K562 (cell line): ENCODE measurements at regions not wholly inside any gene's neighbourhood (a gene's known extent, or its start where the extent isn't known, plus 50 kb on each side); places are given as distances from the start of the nearest gene placed in this dataset.

ENCODE experiments used
- ATAC-seq: fragments of 200-7000 bp; cut with Tn5 transposase; 3 replicates; pipeline ENCODE4 v1.9.1; 2020; ENCODE audit warnings: moderate library complexity
- BruUV-seq: library from RNA; stranded (reverse); fragments of 400-500 nt; replicated peaks from 2 replicates; lab custom pipeline; 2021; lab: Mats Ljungman, UMichigan
- CTCF ChIA-PET: fragments of 300-600 bp; formaldehyde crosslinking; extraction: SDS; loops from one replicate; lab custom pipeline; 2021; ENCODE audit warnings: low intra/inter-chr PET ratio; lab: Yijun Ruan, JAX
- POLR2A ChIA-PET: fragments of 300-600, 350-650 bp; sonication (Branson Sonifier 250); formaldehyde crosslinking; extraction: SDS; loops from one replicate; lab custom pipeline; 2021; ENCODE audit warnings: antibody characterized with exemption, inconsistent platforms; lab: Yijun Ruan, JAX
- DNase-seq, 4 experiments: peaks; one replicate each; pipeline versions ENCODE4 v3.0.0 to v3.0.0-alpha.2; 2011 to 2018; ENCODE audit warnings: low spot score in 3 of 4, mixed read lengths in 3 of 4; ENCODE audit errors: extremely low read depth in 1 of 4
- FAIRE-seq: peaks from 2 replicates; lab custom pipeline; 2011; peaks lifted over from hg19 to GRCh38; lab: Jason Lieb, UNC
- H2AFZ ChIP-seq: 2 replicates; pipeline ENCODE4 v1.6.0; 2011; ENCODE audit warnings: low read depth, low read length, control low read depth, inconsistent platforms
- H3K27ac ChIP-seq: fragments of 200-600 bp; 3 replicates; pipeline ENCODE4 v1.8.0; 2011; ENCODE audit warnings: low read depth, mild to moderate bottlenecking, control low read depth, inconsistent platforms, low read length, moderate library complexity, mixed read lengths; ENCODE audit errors: extremely low read depth
- H3K27me3 ChIP-seq, 2 experiments: fragments of 300-600 bp in 1 of 2; 2 replicates in 1 of 2; 3 replicates in 1 of 2; pipeline versions ENCODE4 v1.6.0 to v1.8.0; 2011; ENCODE audit warnings: inconsistent platforms in 2 of 2, low read length in 2 of 2, mild to moderate bottlenecking in 1 of 2, mixed read lengths in 1 of 2, moderate library complexity in 1 of 2; ENCODE audit not compliant: control insufficient read depth in 2 of 2, insufficient read depth in 2 of 2
- H3K36me3 ChIP-seq: fragments of 300-600 bp; 3 replicates; pipeline ENCODE4 v1.8.0; 2011; ENCODE audit warnings: mild to moderate bottlenecking, low read length, inconsistent platforms; ENCODE audit not compliant: control insufficient read depth, insufficient read depth
- H3K4me1 ChIP-seq, 2 experiments: fragments of 200-600 bp in 1 of 2; replicated peaks in 1 of 2; 2 replicates in 1 of 2; 3 replicates in 1 of 2; pipeline versions ENCODE4 v1.5.1 to v1.8.0; 2011; ENCODE audit warnings: inconsistent platforms in 2 of 2, low read length in 2 of 2, mild to moderate bottlenecking in 1 of 2, mixed read lengths in 1 of 2, moderate library complexity in 1 of 2; ENCODE audit not compliant: control insufficient read depth in 2 of 2, insufficient read depth in 2 of 2
- H3K4me2 ChIP-seq: 2 replicates; pipeline ENCODE4 v1.6.1; 2011; ENCODE audit warnings: low read length, control low read depth, inconsistent platforms, mixed read lengths; ENCODE audit not compliant: insufficient read depth
- H3K4me3 ChIP-seq: fragments of 200-600 bp; sonication (generic), shearing (Covaris generic); 2 replicates; pipeline ENCODE4 v1.5.1; 2016; ENCODE audit warnings: control low read depth, inconsistent platforms
- H3K79me2 ChIP-seq: fragments of 200-600 bp; 3 replicates; pipeline ENCODE4 v1.8.0; 2011; ENCODE audit warnings: low read length, inconsistent platforms; ENCODE audit not compliant: control insufficient read depth, insufficient read depth
- H3K9ac ChIP-seq, 2 experiments: 2 replicates each; pipeline versions ENCODE4 v1.6.0 to v1.6.1; 2011; ENCODE audit warnings: low read depth in 2 of 2, low read length in 2 of 2, control low read depth in 1 of 2, inconsistent platforms in 1 of 2, mild to moderate bottlenecking in 1 of 2, mixed read lengths in 1 of 2; ENCODE audit not compliant: insufficient read depth in 1 of 2
- H3K9me1 ChIP-seq: one replicate; pipeline ENCODE4 v1.6.0; 2011; ENCODE audit warnings: inconsistent platforms, mild to moderate bottlenecking, low read length, moderate library complexity; ENCODE audit not compliant: control insufficient read depth, insufficient read depth
- H3K9me3 ChIP-seq: replicated peaks from 2 replicates; pipeline ENCODE4 v1.5.1; 2011; ENCODE audit warnings: low read depth, low read length, inconsistent platforms; ENCODE audit not compliant: control insufficient read depth, insufficient read depth
- H4K20me1 ChIP-seq: replicated peaks from 2 replicates; pipeline ENCODE4 v1.6.1; 2011; ENCODE audit warnings: low read length, inconsistent platforms, mixed read lengths; ENCODE audit not compliant: control insufficient read depth, insufficient read depth
- CBFA2T2 ChIP-seq: fragments of 450-650 bp; conservative IDR thresholded peaks from 2 replicates; pipeline ENCODE4 v1.6.1; 2017; ENCODE audit warnings: mild to moderate bottlenecking
- ELF1 ChIP-seq: fragments of 200-800 bp; sonication (Bioruptor generic); IDR thresholded peaks from 2 replicates; pipeline ENCODE4 v1.6.1; 2016; ENCODE audit warnings: missing genetic modification characterization, missing compliant biosample characterization
- FOSL1 ChIP-seq: fragments of 200-800 bp; sonication (Bioruptor generic); conservative IDR thresholded peaks from 2 replicates; pipeline ENCODE4 v1.6.1; 2016; ENCODE audit warnings: missing genetic modification characterization, missing compliant biosample characterization
- FOXA1 ChIP-seq: fragments of 450-650 bp; IDR thresholded peaks from 2 replicates; pipeline ENCODE4 v1.6.1; 2016; ENCODE audit warnings: mild to moderate bottlenecking, borderline replicate concordance
- MTA1 ChIP-seq: fragments of 450-650 bp; IDR thresholded peaks from 2 replicates; pipeline ENCODE4 v1.6.1; 2017; ENCODE audit warnings: borderline replicate concordance
- NONO ChIP-seq, 2 experiments: fragments of 200-400 bp in 1 of 2; fragments of 450-650 bp in 1 of 2; formaldehyde crosslinking in 1 of 2; IDR thresholded peaks; 2 replicates each; pipeline ENCODE4 v1.6.1; 2017; ENCODE audit warnings: low read depth in 2 of 2, mild to moderate bottlenecking in 2 of 2, moderate library complexity in 2 of 2, low read length in 1 of 2
- RAD51 ChIP-seq: fragments of 450-650 bp; IDR thresholded peaks from 2 replicates; pipeline ENCODE4 v1.7.1; 2016; ENCODE audit warnings: low read depth, mild to moderate bottlenecking, borderline replicate concordance
- SETDB1 ChIP-seq: IDR thresholded peaks from one replicate; pipeline ENCODE4 v1.6.1; 2012; ENCODE audit warnings: low read length, control low read depth, inconsistent platforms
- SOX6 ChIP-seq: fragments of 450-650 bp; IDR thresholded peaks from 2 replicates; pipeline ENCODE4 v1.6.1; 2014; ENCODE audit warnings: mild to moderate bottlenecking
- TFE3 ChIP-seq: fragments of 450-650 bp; formaldehyde crosslinking; IDR thresholded peaks from 2 replicates; pipeline ENCODE4 v1.4.0; 2020; ENCODE audit warnings: mild to moderate bottlenecking, mixed read lengths
- TOE1 ChIP-seq, 2 experiments: fragments of 450-650 bp in 1 of 2; sonication (generic) in 1 of 2; formaldehyde crosslinking in 1 of 2; IDR thresholded peaks; 2 replicates each; pipeline versions ENCODE4 v1.7.1 to v1.8.0; 2016 to 2022; ENCODE audit warnings: borderline replicate concordance in 2 of 2, mild to moderate bottlenecking in 2 of 2, antibody characterized with exemption in 1 of 2, inconsistent platforms in 1 of 2, low read depth in 1 of 2, missing genetic modification reagents in 1 of 2, moderate library complexity in 1 of 2
- USF2 ChIP-seq: sonication (generic); formaldehyde crosslinking; IDR thresholded peaks from 2 replicates; pipeline ENCODE4 v1.5.0; 2020; ENCODE audit warnings: missing genetic modification reagents
- WGBS: fragments of 100-300 bp; shearing (Covaris generic); methylation state at CpG from one replicate; pipeline ENCODE4 v1.1.6; 2016; ENCODE audit warnings: low coverage, mixed read lengths; ENCODE audit not compliant: insufficient coverage; ENCODE audit errors: missing lambda C conversion rate; 5-methylcytosine and 5-hydroxymethylcytosine counted together
- in situ Hi-C: fragments of 300-500 bp; cut with MboI; formaldehyde crosslinking; loops from 4 replicates; pipeline ENCODE4 v1.15.0; 2018; ENCODE audit warnings: inconsistent platforms, mixed read lengths
- intact Hi-C: fragments of 100-400 bp; cut with micrococcal nuclease; formaldehyde crosslinking; loops from 2 replicates; pipeline ENCODE4 v1.14.2; 2022
- TF ChIP-seq, protein P1 (sequence below): IDR thresholded peaks from 2 replicates; pipeline ENCODE4 v1.6.1; 2011; ENCODE audit not compliant: insufficient read length; ENCODE audit errors: extremely low read depth
- TF ChIP-seq, protein P2 (sequence below): sonication (generic); formaldehyde crosslinking; IDR thresholded peaks from 2 replicates; pipeline ENCODE4 v1.8.0; 2022; ENCODE audit warnings: mild to moderate bottlenecking, missing genetic modification reagents

GRCh38 chr7:67450171-67450570, 453.5 kb downstream of the TYW1 start:
- no TSS peak for BruUV-seq
- peak; percentile 41; the same call in 1 of the 3 replicates for ATAC-seq
- intact Hi-C loops = no loop called here
- Histone ChIP-seq H3K27me3 (peaks cover 0 to 12% of the 10 kb centered on the region in 2 experiments; a peak in 2 of 5 replicates), H2AFZ (no peak overlapping the region), H3K27ac (no peak overlapping the region), H4K20me1 (no peaks in the 10 kb centered on the region), H3K9me3 (no peaks in the 10 kb centered on the region), H3K4me2 (no peak overlapping the region), H3K9me1 (no peaks in the 10 kb centered on the region), H3K4me1 (peaks cover 8 to 14% of the 10 kb centered on the region in 2 experiments; a peak in 4 of 5 replicates), H3K9ac (no peak overlapping the region), H3K79me2 (no peaks in the 10 kb centered on the region), H3K36me3 (no peaks in the 10 kb centered on the region), H3K4me3 (no peak overlapping the region)
- no peak for FAIRE-seq
- in situ Hi-C loops = no loop called here
- no peak for DNase-seq
- WGBS = 0% methylated on average over 3 of the region's 3 CpGs
- ChIA-PET CTCF (no interaction called here), POLR2A (interaction anchor here (0.6 kb wide), 1 partner anchor 11 kb away, joined by 3 read pairs; no protein-coding TSS in a partner anchor)
- no peak for TF ChIP-seq SOX6
- TF ChIP-seq, protein P1, sequence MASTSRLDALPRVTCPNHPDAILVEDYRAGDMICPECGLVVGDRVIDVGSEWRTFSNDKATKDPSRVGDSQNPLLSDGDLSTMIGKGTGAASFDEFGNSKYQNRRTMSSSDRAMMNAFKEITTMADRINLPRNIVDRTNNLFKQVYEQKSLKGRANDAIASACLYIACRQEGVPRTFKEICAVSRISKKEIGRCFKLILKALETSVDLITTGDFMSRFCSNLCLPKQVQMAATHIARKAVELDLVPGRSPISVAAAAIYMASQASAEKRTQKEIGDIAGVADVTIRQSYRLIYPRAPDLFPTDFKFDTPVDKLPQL = no peak
- peak; percentile 73 for TF ChIP-seq USF2 (CRISPR knock-in tag)
- TF ChIP-seq RAD51 = peak; percentile 69
- no peak for TF ChIP-seq FOSL1 (tag)
- no peak for TF ChIP-seq ELF1
- no peak for TF ChIP-seq MTA1
- peak; percentile 48; the same call in 1 of the 2 replicates for TF ChIP-seq TOE1 (IDR thresholded peaks at IDR 0.05; ENCODE audit: borderline replicate concordance)
- no peak for TF ChIP-seq TOE1 (CRISPR knock-in tag; IDR thresholded peaks at IDR 0.05; ENCODE audit: borderline replicate concordance, low read depth)
- peak; percentile 69 for TF ChIP-seq TFE3 (CRISPR knock-in tag)
- TF ChIP-seq SETDB1 = no peak
- TF ChIP-seq, protein P2, sequence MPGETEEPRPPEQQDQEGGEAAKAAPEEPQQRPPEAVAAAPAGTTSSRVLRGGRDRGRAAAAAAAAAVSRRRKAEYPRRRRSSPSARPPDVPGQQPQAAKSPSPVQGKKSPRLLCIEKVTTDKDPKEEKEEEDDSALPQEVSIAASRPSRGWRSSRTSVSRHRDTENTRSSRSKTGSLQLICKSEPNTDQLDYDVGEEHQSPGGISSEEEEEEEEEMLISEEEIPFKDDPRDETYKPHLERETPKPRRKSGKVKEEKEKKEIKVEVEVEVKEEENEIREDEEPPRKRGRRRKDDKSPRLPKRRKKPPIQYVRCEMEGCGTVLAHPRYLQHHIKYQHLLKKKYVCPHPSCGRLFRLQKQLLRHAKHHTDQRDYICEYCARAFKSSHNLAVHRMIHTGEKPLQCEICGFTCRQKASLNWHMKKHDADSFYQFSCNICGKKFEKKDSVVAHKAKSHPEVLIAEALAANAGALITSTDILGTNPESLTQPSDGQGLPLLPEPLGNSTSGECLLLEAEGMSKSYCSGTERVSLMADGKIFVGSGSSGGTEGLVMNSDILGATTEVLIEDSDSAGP = no peak
- 0 out of 2 replicates have a peak, but pooled peaks have one; percentile 11 for TF ChIP-seq CBFA2T2
- TF ChIP-seq NONO (IDR thresholded peaks at IDR 0.05; ENCODE audit: low read depth in 2 of 2, low read length in 1 of 2) = no peak
- TF ChIP-seq FOXA1 = no peak
